Smooth muscle cell (in vitro differentiated cells): ENCODE measurements at regions not wholly inside any gene's neighbourhood (a gene's known extent, or its start where the extent isn't known, plus 50 kb on each side); places are given as distances from the start of the nearest gene placed in this dataset.

Experiments used
- DNase-seq: peaks from one replicate; lab custom pipeline; 2025; ENCODE audit not compliant: unreplicated experiment; lab: John Stamatoyannopoulos, UW
- H2AFZ ChIP-seq: fragments of 200-600 bp; sonication (generic); 2 replicates; pipeline ENCODE4 v1.6.0; 2016; ENCODE audit warnings: antibody characterized with exemption, low read depth, mild to moderate bottlenecking
- H3F3A ChIP-seq: fragments of 200-600 bp; sonication (generic); 2 replicates; pipeline ENCODE4 v1.6.0; 2017; ENCODE audit warnings: antibody characterized with exemption, low read depth
- H3K27ac ChIP-seq: fragments of 200-600 bp; sonication (generic); 2 replicates; pipeline ENCODE4 v1.5.1; 2016; ENCODE audit warnings: low read depth, mild to moderate bottlenecking
- H3K27me3 ChIP-seq: fragments of 200-600 bp; sonication (generic); 2 replicates; pipeline ENCODE4 v1.6.1; 2016; ENCODE audit warnings: low read depth, mild to moderate bottlenecking
- H3K36me3 ChIP-seq: fragments of 200-600 bp; sonication (generic); 2 replicates; pipeline ENCODE4 v1.5.1; 2016; ENCODE audit warnings: low read depth
- H3K4me1 ChIP-seq: fragments of 200-600 bp; sonication (generic); 2 replicates; pipeline ENCODE4 v1.5.1; 2016; ENCODE audit warnings: low read depth
- H3K4me2 ChIP-seq: fragments of 200-600 bp; sonication (generic); 2 replicates; pipeline ENCODE4 v1.6.0; 2016; ENCODE audit warnings: mild to moderate bottlenecking
- H3K4me3 ChIP-seq: fragments of 200-600 bp; sonication (generic); 2 replicates; pipeline ENCODE4 v1.5.1; 2016; ENCODE audit warnings: mild to moderate bottlenecking
- H3K79me2 ChIP-seq: fragments of 200-600 bp; sonication (generic); 2 replicates; pipeline ENCODE4 v1.6.0; 2016; ENCODE audit warnings: low read depth, mild to moderate bottlenecking
- H3K9ac ChIP-seq: fragments of 200-600 bp; sonication (generic); 2 replicates; pipeline ENCODE4 v1.6.0; 2016; ENCODE audit warnings: low read depth
- H3K9me3 ChIP-seq: fragments of 200-600 bp; sonication (generic); replicated peaks from 2 replicates; pipeline ENCODE4 v1.5.1; 2016; ENCODE audit warnings: low read depth
- H4K20me1 ChIP-seq: fragments of 200-600 bp; sonication (generic); 2 replicates; pipeline ENCODE4 v1.6.0; 2016; ENCODE audit warnings: low read depth
- WGBS: methylation state at CpG from one replicate; pipeline ENCODE4 v1.1.7; 2016; ENCODE audit warnings: low lambda C conversion rate; 5-methylcytosine and 5-hydroxymethylcytosine counted together
- TF ChIP-seq, protein P1 (sequence below): fragments of 200-600 bp; sonication (generic); IDR thresholded peaks from 2 replicates; pipeline ENCODE4 v1.5.1; 2017; ENCODE audit warnings: borderline replicate concordance, mild to moderate bottlenecking, antibody characterized with exemption; ENCODE audit not compliant: insufficient read depth, poor library complexity, severe bottlenecking

DNA sequence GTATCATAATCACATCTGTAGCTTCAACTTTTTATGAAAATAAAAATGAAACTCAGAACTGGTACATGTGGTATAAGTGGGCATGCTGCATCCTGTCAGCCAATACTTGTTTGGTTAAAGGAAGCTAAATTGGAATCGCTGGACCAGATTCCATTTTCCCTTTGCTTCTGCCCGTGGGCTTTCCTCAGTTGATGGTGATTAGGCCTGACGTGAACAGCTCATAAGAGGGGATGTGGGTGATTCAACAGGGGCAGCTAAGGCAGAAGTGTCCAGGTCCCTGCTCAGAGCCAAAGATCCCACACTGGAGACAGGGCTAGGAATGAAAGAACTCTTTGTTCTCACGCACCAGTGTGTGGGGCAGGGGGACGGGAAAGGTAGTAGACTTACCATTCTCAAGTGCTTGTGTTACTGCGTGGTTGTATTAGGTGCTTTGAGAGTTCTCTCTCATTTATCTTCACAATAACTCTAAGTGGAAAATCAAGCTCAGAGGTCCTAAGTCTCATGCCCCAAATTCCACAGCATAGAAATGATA, 63.2 kb upstream of the GUCY1A1 start:
- TF ChIP-seq, protein P1, sequence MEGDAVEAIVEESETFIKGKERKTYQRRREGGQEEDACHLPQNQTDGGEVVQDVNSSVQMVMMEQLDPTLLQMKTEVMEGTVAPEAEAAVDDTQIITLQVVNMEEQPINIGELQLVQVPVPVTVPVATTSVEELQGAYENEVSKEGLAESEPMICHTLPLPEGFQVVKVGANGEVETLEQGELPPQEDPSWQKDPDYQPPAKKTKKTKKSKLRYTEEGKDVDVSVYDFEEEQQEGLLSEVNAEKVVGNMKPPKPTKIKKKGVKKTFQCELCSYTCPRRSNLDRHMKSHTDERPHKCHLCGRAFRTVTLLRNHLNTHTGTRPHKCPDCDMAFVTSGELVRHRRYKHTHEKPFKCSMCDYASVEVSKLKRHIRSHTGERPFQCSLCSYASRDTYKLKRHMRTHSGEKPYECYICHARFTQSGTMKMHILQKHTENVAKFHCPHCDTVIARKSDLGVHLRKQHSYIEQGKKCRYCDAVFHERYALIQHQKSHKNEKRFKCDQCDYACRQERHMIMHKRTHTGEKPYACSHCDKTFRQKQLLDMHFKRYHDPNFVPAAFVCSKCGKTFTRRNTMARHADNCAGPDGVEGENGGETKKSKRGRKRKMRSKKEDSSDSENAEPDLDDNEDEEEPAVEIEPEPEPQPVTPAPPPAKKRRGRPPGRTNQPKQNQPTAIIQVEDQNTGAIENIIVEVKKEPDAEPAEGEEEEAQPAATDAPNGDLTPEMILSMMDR, result no peak
- no peaks in the 10 kb centered on the region for H3K36me3 ChIP-seq
- WGBS, result 43% methylated on average over 6 of the region's 6 CpGs

DNA sequence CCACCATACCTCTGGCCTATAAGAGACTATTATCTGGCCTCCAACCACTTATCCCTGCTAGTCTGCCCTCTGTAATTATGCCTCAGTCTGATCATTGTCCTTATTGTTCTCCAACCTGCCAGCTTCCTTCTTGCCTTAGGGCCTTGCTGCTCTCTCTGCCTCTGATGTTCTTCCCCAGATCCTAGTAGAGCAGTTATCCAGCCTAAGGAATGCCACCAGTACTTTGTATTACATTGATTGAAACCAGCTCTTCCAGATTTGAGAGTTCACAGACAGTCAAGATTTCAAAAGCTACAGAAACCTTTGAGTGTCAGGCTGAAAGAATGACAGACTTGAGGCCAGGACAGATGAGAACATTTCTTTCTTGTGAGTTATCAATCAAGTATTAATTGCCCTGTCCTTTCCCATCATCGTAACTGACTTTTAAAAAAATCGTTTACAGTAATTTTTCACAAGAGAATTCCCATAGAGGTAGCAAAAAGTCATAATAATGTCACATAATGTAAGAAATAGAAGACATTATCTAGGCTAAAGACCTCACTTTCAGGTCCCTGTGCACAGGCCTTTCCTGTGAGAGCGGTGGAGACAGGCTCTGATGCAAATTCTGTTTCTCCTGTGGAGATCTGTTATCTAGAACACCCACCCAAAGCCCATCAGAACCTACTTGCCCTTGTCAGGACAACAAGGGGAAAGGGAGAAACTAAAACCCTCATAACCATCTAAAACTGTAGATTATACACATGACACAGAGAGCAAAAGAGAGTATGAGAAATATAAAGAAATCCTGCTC, 64.1 kb upstream of the GUCY1A1 start:
- H3K9ac ChIP-seq, result peak overlapping the region; percentile 52
- H3K79me2 ChIP-seq, result no peaks in the 10 kb centered on the region
- peaks cover 23% of the 10 kb centered on the region for H3K4me1 ChIP-seq
- no peaks in the 10 kb centered on the region for H4K20me1 ChIP-seq
- no peak overlapping the region for H3K4me3 ChIP-seq
- WGBS, result 36% methylated on average over 3 of the region's 3 CpGs
- no peaks in the 10 kb centered on the region for H3K36me3 ChIP-seq
- H3K4me2 ChIP-seq, result peak overlapping the region; percentile 49
- peaks cover 28% of the 10 kb centered on the region for H3F3A ChIP-seq
- peak overlapping the region; percentile 64 for H2AFZ ChIP-seq
- TF ChIP-seq, protein P1, result no peak
- H3K27me3 ChIP-seq, result no peaks in the 10 kb centered on the region
- H3K9me3 ChIP-seq, result no peaks in the 10 kb centered on the region
- peak overlapping the region; percentile 91 for H3K27ac ChIP-seq
- DNase-seq, result no peak

More for the DNA sequence above, 63.2 kb upstream of the GUCY1A1 start:
- peak overlapping the region; percentile 52 for H3K9ac ChIP-seq
- peak overlapping the region; percentile 91 for H3K27ac ChIP-seq
- H4K20me1 ChIP-seq, result no peaks in the 10 kb centered on the region
- H2AFZ ChIP-seq, result peak overlapping the region; percentile 64
- H3K9me3 ChIP-seq, result no peaks in the 10 kb centered on the region
- H3K4me3 ChIP-seq, result no peak overlapping the region
- H3K27me3 ChIP-seq, result no peaks in the 10 kb centered on the region
- H3K4me1 ChIP-seq, result peaks cover 20% of the 10 kb centered on the region
- H3K4me2 ChIP-seq, result peak overlapping the region; percentile 49
- no peak for DNase-seq
- H3K79me2 ChIP-seq, result no peaks in the 10 kb centered on the region
- peaks cover 34% of the 10 kb centered on the region for H3F3A ChIP-seq

DNA sequence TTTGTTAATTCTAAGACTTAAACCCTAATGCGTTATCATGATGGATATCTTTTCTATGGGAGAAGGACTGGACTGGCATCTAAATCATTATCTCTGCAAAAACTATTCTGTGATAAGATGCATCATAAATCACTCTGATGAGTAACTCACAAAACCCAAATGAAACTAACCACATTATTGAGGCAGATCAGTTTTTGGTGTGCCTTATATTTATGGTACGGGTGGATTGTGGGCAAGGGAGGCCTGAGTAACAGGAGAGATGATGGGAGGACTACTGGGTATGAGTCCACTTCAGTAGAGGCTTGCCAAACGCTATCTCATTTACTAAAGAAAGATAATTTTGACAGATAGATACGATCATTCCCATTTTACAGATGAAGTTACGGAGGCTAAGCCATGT, 66.4 kb upstream of the GUCY1A1 start:
- H3F3A ChIP-seq, result peaks cover 22% of the 10 kb centered on the region
- H3K4me1 ChIP-seq, result peaks cover 23% of the 10 kb centered on the region
- no peak for DNase-seq
- no peaks in the 10 kb centered on the region for H4K20me1 ChIP-seq
- H2AFZ ChIP-seq, result no peak overlapping the region
- no peaks in the 10 kb centered on the region for H3K36me3 ChIP-seq
- no peaks in the 10 kb centered on the region for H3K9me3 ChIP-seq
- no peaks in the 10 kb centered on the region for H3K79me2 ChIP-seq
- TF ChIP-seq, protein P1, result no peak
- peak overlapping the region; percentile 85 for H3K27ac ChIP-seq
- H3K9ac ChIP-seq, result no peak overlapping the region
- no peaks in the 10 kb centered on the region for H3K27me3 ChIP-seq
- peak overlapping the region; percentile 17 for H3K4me2 ChIP-seq
- 86% methylated on average over 5 of the region's 5 CpGs for WGBS
- H3K4me3 ChIP-seq, result no peak overlapping the region
